T-cell (primary cell): ENCODE measurements at regions not wholly inside any gene's neighbourhood (a gene's known extent, or its start where the extent isn't known, plus 50 kb on each side); places are given as distances from the start of the nearest gene placed in this dataset.
"Not testable (repeated sequence)": the region's sequence is repeated elsewhere in the genome, so short reads cannot be mapped to it uniquely, and the experiment has no call there.

Source experiments
- ATAC-seq, 4 experiments: fragments of 200-7000 bp in 3 of 4; fragments of 150-1000 bp in 1 of 4; cut with Tn5 transposase; replicated peaks in 1 of 4; 1 replicate in 3 of 4; 2 replicates in 1 of 4; pipeline ENCODE4 v1.10.0; 2021; ENCODE audit warnings: moderate library complexity in 3 of 4, mild to moderate bottlenecking in 2 of 4, moderate number of reproducible peaks in 1 of 4
- CTCF ChIA-PET, 2 donors: fragments of 300-600 bp; sonication (Branson Sonifier 250); formaldehyde crosslinking; loops; one replicate each; lab custom pipeline; 2022; ENCODE audit warnings: antibody characterized with exemption in 2 of 2; lab: Charles Lee
- POLR2A ChIA-PET, 2 donors: fragments of 300-600 bp; sonication (Branson Sonifier 250); formaldehyde crosslinking; loops; one replicate each; lab custom pipeline; 2022; ENCODE audit warnings: antibody characterized with exemption in 2 of 2; lab: Charles Lee
- DNase-seq, 35 experiments: peaks; one replicate each; pipeline versions ENCODE4 v3.0.0 to v3.0.0-alpha.2; 2013 to 2023
- H3K27ac ChIP-seq: one replicate; pipeline ENCODE4 v1.5.1; 2013; ENCODE audit warnings: low read length
- H3K27me3 ChIP-seq, 2 experiments: replicated peaks in 1 of 2; 1 replicate in 1 of 2; 2 replicates in 1 of 2; pipeline versions ENCODE4 v1.6.1 to v1.7.0; 2013; ENCODE audit warnings: low read length in 1 of 2, mixed read lengths in 1 of 2; ENCODE audit not compliant: control insufficient read depth in 2 of 2, insufficient read depth in 2 of 2; ENCODE audit errors: extremely low read depth in 1 of 2
- H3K36me3 ChIP-seq, 2 donors: 1 replicate in 1 of 2; 2 replicates in 1 of 2; pipeline versions ENCODE4 v1.6.1 to v1.7.0; 2013; ENCODE audit warnings: low read length in 1 of 2; ENCODE audit not compliant: control insufficient read depth in 2 of 2, insufficient read depth in 1 of 2; ENCODE audit errors: extremely low read depth in 1 of 2
- H3K4me1 ChIP-seq, 2 experiments: 1 replicate in 1 of 2; 2 replicates in 1 of 2; pipeline versions ENCODE4 v1.6.1 to v1.7.0; 2013; ENCODE audit warnings: low read length in 2 of 2, mixed read lengths in 1 of 2; ENCODE audit not compliant: insufficient read depth in 2 of 2, control insufficient read depth in 1 of 2; ENCODE audit errors: extremely low read depth in 1 of 2
- H3K4me3 ChIP-seq, 2 donors: 1 replicate in 1 of 2; 2 replicates in 1 of 2; pipeline versions ENCODE4 v1.5.1 to v1.7.0; 2013; ENCODE audit warnings: mild to moderate bottlenecking in 2 of 2, low read length in 1 of 2, moderate library complexity in 1 of 2; ENCODE audit not compliant: control insufficient read depth in 1 of 2; ENCODE audit errors: extremely low read depth in 1 of 2
- H3K9me3 ChIP-seq: 2 replicates; pipeline ENCODE4 v1.7.0; 2013
- H3K27ac Mint-ChIP-seq, 2 donors: one replicate each; pipeline ENCODE4 v1.8.0; 2020 to 2021; ENCODE audit warnings: mild to moderate bottlenecking in 2 of 2, mixed read lengths in 2 of 2
- H3K27me3 Mint-ChIP-seq, 2 donors: one replicate each; pipeline ENCODE4 v1.8.0; 2021 to 2022; ENCODE audit warnings: mixed read lengths in 2 of 2
- H3K36me3 Mint-ChIP-seq: one replicate; pipeline ENCODE4 v1.8.0; 2021; ENCODE audit warnings: mixed read lengths
- H3K4me1 Mint-ChIP-seq, 3 donors: one replicate each; pipeline ENCODE4 v1.8.0; 2020 to 2022; ENCODE audit warnings: mixed read lengths in 3 of 3, mild to moderate bottlenecking in 1 of 3
- H3K4me3 Mint-ChIP-seq, 3 donors: one replicate each; pipeline ENCODE4 v1.8.0; 2020 to 2022; ENCODE audit warnings: mild to moderate bottlenecking in 3 of 3, mixed read lengths in 3 of 3, moderate library complexity in 3 of 3
- H3K9me3 Mint-ChIP-seq, 3 donors: one replicate each; pipeline ENCODE4 v1.8.0; 2020 to 2022; ENCODE audit warnings: mixed read lengths in 3 of 3
- WGBS: methylation state at CpG from one replicate; pipeline ENCODE4 v1.1.5; 2013; ENCODE audit warnings: missing lambda C conversion rate; ENCODE audit not compliant: insufficient coverage; 5-methylcytosine and 5-hydroxymethylcytosine counted together

DNA sequence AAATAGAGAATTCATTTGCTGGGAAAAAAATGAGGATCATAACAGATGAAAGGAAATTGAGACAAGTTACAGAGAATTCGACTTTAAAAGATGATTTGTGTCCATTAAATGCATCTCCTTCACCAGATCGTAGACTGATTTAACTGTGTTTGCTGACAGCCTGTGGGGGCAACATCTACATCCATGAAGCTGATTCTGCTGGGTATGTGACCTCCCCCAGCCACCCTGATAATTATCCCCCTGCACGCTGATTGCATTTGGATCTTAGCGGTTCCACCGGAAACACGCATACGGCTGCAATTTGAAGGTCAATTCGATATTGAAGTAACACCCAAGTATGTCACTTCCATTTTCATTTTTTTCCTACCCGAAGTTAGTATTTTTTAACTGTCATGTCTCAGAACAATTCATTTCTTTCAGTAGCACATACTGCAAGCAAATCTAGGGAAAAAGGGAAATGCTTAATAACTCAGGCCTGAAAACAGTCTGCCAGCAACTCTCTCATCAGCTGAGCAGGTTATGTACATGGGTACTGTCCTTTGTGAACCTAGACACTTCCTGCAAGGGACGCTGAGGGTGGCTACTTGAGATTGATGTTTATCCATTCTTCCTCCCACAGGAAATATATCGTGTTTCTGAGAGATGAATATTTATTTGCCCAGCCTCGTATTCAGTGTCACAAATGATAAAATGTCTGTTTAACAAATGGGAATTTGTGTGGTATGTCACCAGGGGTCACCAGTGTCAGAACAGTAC is 134.9 kb downstream of the ZNF22 start:
- CTCF ChIA-PET = no interaction called here
- Mint-ChIP-seq H3K4me1 (no peaks in the 10 kb centered on the region), H3K9me3 (no peaks in the 10 kb centered on the region), H3K27me3 (peaks cover 0 to 2% of the 10 kb centered on the region in 2 donors), H3K36me3 (no peaks in the 10 kb centered on the region), H3K4me3 (no peak overlapping the region), H3K27ac (no peak overlapping the region)
- Histone ChIP-seq H3K27ac (no peak overlapping the region), H3K4me1 (no peaks in the 10 kb centered on the region), H3K27me3 (no peaks in the 10 kb centered on the region), H3K36me3 (no peaks in the 10 kb centered on the region), H3K9me3 (no peaks in the 10 kb centered on the region), H3K4me3 (no peak overlapping the region)
- POLR2A ChIA-PET = interaction anchor here in 1 of 2 donors (0.6 kb wide), 1 partner anchor 9 kb away, joined by 6 read pairs; no protein-coding TSS in a partner anchor
- no peak for DNase-seq
- 80% methylated on average over 6 of the region's 12 CpGs for WGBS
- ATAC-seq = no peak

DNA sequence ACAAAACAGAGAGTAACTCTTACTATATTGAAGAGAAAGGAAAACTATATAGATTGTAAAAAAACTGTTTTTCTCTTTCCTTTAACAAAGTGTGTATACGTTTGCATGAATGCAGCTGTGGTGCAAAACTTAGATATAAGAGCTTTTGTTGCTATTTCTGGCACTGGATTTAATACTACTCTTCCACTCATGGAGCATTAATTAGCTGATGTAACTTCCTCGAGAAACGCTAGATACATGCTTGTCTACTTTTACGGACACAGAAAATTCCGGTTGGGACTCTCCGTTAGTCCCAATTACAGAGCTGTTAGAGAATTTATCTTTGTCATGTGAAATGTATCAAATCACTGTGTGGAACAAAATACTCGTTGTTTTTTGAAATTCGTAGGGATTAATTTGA is 135.5 kb downstream of the ZNF22 start:
- Mint-ChIP-seq H3K4me3 (no peak overlapping the region), H3K4me1 (no peaks in the 10 kb centered on the region), H3K9me3 (no peaks in the 10 kb centered on the region), H3K27me3 (peaks cover 0 to 5% of the 10 kb centered on the region in 2 donors), H3K36me3 (no peaks in the 10 kb centered on the region), H3K27ac (no peak overlapping the region)
- H3K27me3 ChIP-seq = no peaks in the 10 kb centered on the region
- H3K4me1 ChIP-seq = no peaks in the 10 kb centered on the region
- no peak overlapping the region for H3K4me3 ChIP-seq
- no peak for ATAC-seq
- WGBS = no CpG with 5 or more reads among the region's 8 CpGs
- no peaks in the 10 kb centered on the region for H3K9me3 ChIP-seq
- ChIA-PET POLR2A (no interaction called here), CTCF (no interaction called here)
- no peak overlapping the region for H3K27ac ChIP-seq
- no peak for DNase-seq
- no peaks in the 10 kb centered on the region for H3K36me3 ChIP-seq

DNA sequence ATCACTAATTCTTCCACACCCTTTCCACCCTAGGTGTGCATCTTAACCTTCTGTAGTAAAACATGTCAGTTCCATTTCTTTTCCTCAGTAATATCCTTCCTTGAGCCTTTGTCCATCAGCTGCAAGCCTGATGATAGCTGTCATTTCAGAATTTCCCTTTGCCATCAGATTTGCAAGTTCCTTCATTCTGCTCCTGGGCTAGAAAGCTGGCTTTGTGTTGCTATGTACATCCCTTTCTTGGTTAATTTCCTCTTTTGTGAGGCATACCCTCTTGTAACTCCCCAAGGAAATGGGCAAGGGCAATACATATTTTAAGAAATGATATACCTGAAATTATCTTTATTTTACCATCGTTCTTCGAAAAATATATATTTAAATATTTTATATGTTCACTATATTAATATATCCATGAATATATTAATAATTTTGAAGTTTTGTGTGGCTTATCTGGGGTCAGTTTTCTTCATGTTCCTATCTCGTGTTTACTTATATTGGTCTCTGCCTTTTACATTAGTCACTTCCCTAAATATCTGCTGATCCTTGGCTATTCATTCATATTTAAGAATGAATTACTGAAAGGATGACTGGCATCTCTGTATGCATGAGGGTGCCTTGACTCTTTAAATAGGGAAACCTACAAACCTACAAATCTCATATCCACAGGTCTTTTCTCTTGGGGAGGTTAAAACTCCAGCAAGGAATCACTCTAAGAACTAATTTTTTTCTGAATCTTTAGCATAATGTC is 143.8 kb downstream of the ZNF22 start:
- Histone ChIP-seq H3K36me3 (no peaks in the 10 kb centered on the region), H3K27ac (no peak overlapping the region), H3K27me3 (no peaks in the 10 kb centered on the region), H3K9me3 (no peaks in the 10 kb centered on the region), H3K4me3 (no peak overlapping the region), H3K4me1 (no peaks in the 10 kb centered on the region)
- Mint-ChIP-seq H3K4me1 (no peaks in the 10 kb centered on the region), H3K4me3 (no peak overlapping the region), H3K27ac (no peak overlapping the region), H3K36me3 (no peaks in the 10 kb centered on the region), H3K27me3 (peaks cover 12 to 15% of the 10 kb centered on the region in 2 donors), H3K9me3 (no peaks in the 10 kb centered on the region)
- ChIA-PET POLR2A (no interaction called here), CTCF (no interaction called here)
- no CpG with 5 or more reads among the region's 3 CpGs for WGBS
- no peak for DNase-seq
- no peak for ATAC-seq

DNA sequence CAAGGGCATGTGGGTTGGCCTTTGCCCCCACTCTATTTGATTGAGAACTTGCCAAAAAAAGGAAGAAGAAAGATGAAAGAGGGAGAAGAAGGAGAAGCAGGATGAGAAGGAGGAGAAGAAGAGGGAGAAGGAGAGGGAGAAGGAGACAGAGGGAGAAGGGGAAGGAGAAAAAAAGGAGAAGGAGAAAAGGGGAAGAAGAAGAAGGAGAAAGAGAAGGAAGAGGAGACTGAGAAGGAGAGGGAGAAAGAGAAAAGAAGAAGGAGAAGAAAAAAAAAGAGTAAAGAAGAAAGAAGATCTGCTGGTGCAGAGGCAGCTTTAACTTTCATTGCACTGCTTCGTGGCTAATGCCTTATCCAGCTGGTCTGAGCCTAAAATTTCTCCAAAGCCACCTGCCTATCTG is 144.4 kb downstream of the ZNF22 start:
- H3K27me3 ChIP-seq, H3K4me3 ChIP-seq, H3K36me3 Mint-ChIP-seq, H3K4me1 ChIP-seq, POLR2A ChIA-PET, CTCF ChIA-PET, H3K27ac Mint-ChIP-seq, DNase-seq, H3K27ac ChIP-seq, H3K9me3 ChIP-seq, H3K4me1 Mint-ChIP-seq, H3K4me3 Mint-ChIP-seq, ATAC-seq, H3K36me3 ChIP-seq, H3K9me3 Mint-ChIP-seq: not testable (repeated sequence)
- no CpG with 5 or more reads among the region's 1 CpG for WGBS
- H3K27me3 Mint-ChIP-seq = peaks cover 12 to 15% of the 10 kb centered on the region in 2 donors

DNA sequence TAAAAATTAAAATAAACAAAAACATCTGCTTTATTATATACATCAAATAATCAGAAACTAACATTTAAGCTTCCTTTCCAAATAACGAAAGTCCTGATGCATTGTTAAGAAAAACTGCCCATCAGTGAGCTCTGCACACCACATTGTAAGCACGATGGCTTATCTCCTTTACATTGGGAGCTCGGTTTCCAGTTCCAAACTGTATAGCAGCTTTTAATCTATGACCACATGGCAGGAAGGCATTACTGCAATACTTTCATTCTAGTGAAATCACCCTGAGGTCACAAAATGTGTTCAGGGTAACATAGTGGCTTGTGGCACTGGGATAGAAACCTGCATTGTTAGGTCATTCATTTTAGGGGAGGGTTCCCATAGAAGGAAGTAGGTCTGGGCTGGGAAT is 146.3 kb downstream of the ZNF22 start:
- POLR2A ChIA-PET = no interaction called here
- Mint-ChIP-seq H3K36me3 (no peaks in the 10 kb centered on the region), H3K4me1 (no peaks in the 10 kb centered on the region), H3K9me3 (no peaks in the 10 kb centered on the region), H3K4me3 (no peak overlapping the region), H3K27ac (no peak overlapping the region), H3K27me3 (peaks cover 7 to 15% of the 10 kb centered on the region in 2 donors)
- Histone ChIP-seq H3K27ac (no peak overlapping the region), H3K9me3 (no peaks in the 10 kb centered on the region), H3K36me3 (no peaks in the 10 kb centered on the region), H3K4me1 (no peaks in the 10 kb centered on the region), H3K27me3 (peaks cover 0 to 4% of the 10 kb centered on the region in 2 experiments), H3K4me3 (no peak overlapping the region)
- ATAC-seq (no peak), DNase-seq (no peak)
- CTCF ChIA-PET = no interaction called here
- no CpG with 5 or more reads among the region's 3 CpGs for WGBS

DNA sequence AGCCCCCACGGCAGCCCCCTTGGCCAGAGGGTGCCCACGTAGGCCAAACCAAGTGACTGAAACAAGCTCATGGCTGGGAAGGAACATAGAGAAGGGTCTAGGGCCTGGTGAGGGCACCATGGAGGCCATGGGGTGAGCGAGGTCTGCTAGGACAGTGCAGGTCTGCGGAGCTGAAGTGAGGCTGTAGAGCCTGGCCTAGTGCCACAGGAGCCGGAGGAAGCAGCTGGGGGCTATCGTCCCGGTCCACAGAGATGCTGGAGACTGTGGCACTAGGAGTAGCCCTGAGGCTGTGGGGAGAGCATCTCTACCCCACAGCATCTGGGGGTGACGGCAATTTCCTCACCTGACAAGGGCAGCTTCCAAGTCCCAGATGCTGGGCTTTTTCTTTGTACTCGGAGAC is 150.3 kb downstream of the ZNF22 start:
- H3K4me1 Mint-ChIP-seq = no peaks in the 10 kb centered on the region
- H3K4me3 Mint-ChIP-seq = no peak overlapping the region

More for the DNA sequence above, 150.3 kb downstream of the ZNF22 start:
- Histone ChIP-seq H3K9me3 (no peaks in the 10 kb centered on the region), H3K27ac (no peak overlapping the region), H3K36me3 (no peaks in the 10 kb centered on the region), H3K4me3 (no peak overlapping the region), H3K4me1 (no peaks in the 10 kb centered on the region), H3K27me3 (peaks cover 0 to 6% of the 10 kb centered on the region in 2 experiments)
- no peaks in the 10 kb centered on the region for H3K9me3 Mint-ChIP-seq
- H3K27ac Mint-ChIP-seq = no peak overlapping the region
- ChIA-PET CTCF (no interaction called here), POLR2A (no interaction called here)
- DNase-seq (no peak), ATAC-seq (no peak)
- WGBS = 77% methylated on average over 5 of the region's 9 CpGs
- peaks cover 9 to 10% of the 10 kb centered on the region in 2 donors for H3K27me3 Mint-ChIP-seq
- no peaks in the 10 kb centered on the region for H3K36me3 Mint-ChIP-seq
